GM23338 (cell line): ENCODE measurements at regions not wholly inside any gene's neighbourhood (a gene's known extent, or its start where the extent isn't known, plus 50 kb on each side); places are given as distances from the start of the nearest gene placed in this dataset.
A peak's percentile ranks its signal among the peaks of the same experiment; 100 is the strongest.

Experiments used
- ATAC-seq: fragments of 200-7000 bp; cut with Tn5 transposase; 3 replicates; pipeline ENCODE4 v1.9.1; 2020
- DNase-seq: peaks from one replicate; pipeline ENCODE4 v3.0.0-alpha.2; 2015; ENCODE audit warnings: low spot score
- H2AFZ ChIP-seq: fragments of 200-600 bp; sonication (generic); 2 replicates; pipeline ENCODE4 v1.8.0; 2016; ENCODE audit warnings: antibody characterized with exemption, mild to moderate bottlenecking, moderate library complexity
- H3F3A ChIP-seq: fragments of 200-600 bp; sonication (generic); replicated peaks from 2 replicates; pipeline ENCODE4 v1.8.0; 2017; ENCODE audit warnings: antibody characterized with exemption, mixed run types, low read depth
- H3K27ac ChIP-seq: fragments of 200-600 bp; sonication (generic); 2 replicates; pipeline ENCODE4 v1.6.1; 2016; ENCODE audit warnings: low read depth
- H3K27me3 ChIP-seq: fragments of 200-600 bp; sonication (generic); 2 replicates; pipeline ENCODE4 v1.8.0; 2016; ENCODE audit warnings: mild to moderate bottlenecking, mixed run types, moderate library complexity; ENCODE audit not compliant: insufficient read depth
- H3K36me3 ChIP-seq: fragments of 200-600 bp; sonication (generic); 2 replicates; pipeline ENCODE4 v1.8.0; 2016; ENCODE audit warnings: mild to moderate bottlenecking; ENCODE audit not compliant: insufficient read depth
- H3K4me1 ChIP-seq: fragments of 200-600 bp; sonication (generic); 2 replicates; pipeline ENCODE4 v1.8.0; 2016; ENCODE audit warnings: mild to moderate bottlenecking, moderate library complexity; ENCODE audit not compliant: insufficient read depth
- H3K4me2 ChIP-seq: fragments of 200-600 bp; sonication (generic); 2 replicates; pipeline ENCODE4 v1.7.1; 2017; ENCODE audit warnings: mixed run types
- H3K4me3 ChIP-seq: fragments of 200-600 bp; sonication (generic); 2 replicates; pipeline ENCODE4 v1.6.1; 2016; ENCODE audit warnings: mixed run types
- H3K79me2 ChIP-seq: fragments of 200-600 bp; sonication (generic); replicated peaks from 2 replicates; pipeline ENCODE4 v1.8.0; 2017; ENCODE audit warnings: mild to moderate bottlenecking; ENCODE audit not compliant: insufficient read depth
- H3K9me2 ChIP-seq: fragments of 200-600 bp; sonication (generic); 2 replicates; pipeline ENCODE4 v1.8.0; 2017; ENCODE audit not compliant: insufficient read depth
- H4K20me1 ChIP-seq: fragments of 200-600 bp; sonication (generic); replicated peaks from 2 replicates; pipeline ENCODE4 v1.8.0; 2017; ENCODE audit warnings: mild to moderate bottlenecking; ENCODE audit not compliant: insufficient read depth
- H3K27ac Mint-ChIP-seq: 2 replicates; pipeline ENCODE4 v1.8.0; 2020; ENCODE audit warnings: inconsistent platforms, mild to moderate bottlenecking, moderate library complexity, mixed read lengths
- H3K27me3 Mint-ChIP-seq: 3 replicates; pipeline ENCODE4 v1.8.0; 2022; ENCODE audit warnings: low read depth, mild to moderate bottlenecking, moderate library complexity, mixed read lengths, inconsistent platforms; ENCODE audit not compliant: insufficient read depth, poor library complexity
- H3K36me3 Mint-ChIP-seq: 3 replicates; pipeline ENCODE4 v1.8.0; 2021; ENCODE audit warnings: low read depth, mild to moderate bottlenecking, inconsistent platforms, moderate library complexity, mixed read lengths
- H3K4me1 Mint-ChIP-seq: 3 replicates; pipeline ENCODE4 v1.8.0; 2020; ENCODE audit warnings: mild to moderate bottlenecking, inconsistent platforms, mixed read lengths
- H3K4me3 Mint-ChIP-seq: 3 replicates; pipeline ENCODE4 v1.8.0; 2021; ENCODE audit warnings: moderate library complexity, mild to moderate bottlenecking, inconsistent platforms, mixed read lengths
- H3K9me3 Mint-ChIP-seq: 3 replicates; pipeline ENCODE4 v1.8.0; 2020; ENCODE audit warnings: moderate library complexity, mild to moderate bottlenecking, inconsistent platforms, mixed read lengths
- CREB1 ChIP-seq: fragments of 250-450 bp; sonication (Bioruptor Pico); IDR thresholded peaks from 2 replicates; pipeline ENCODE4 v1.5.0; 2020; ENCODE audit warnings: low read depth, mild to moderate bottlenecking, moderate library complexity
- JUNB ChIP-seq: IDR thresholded peaks from one replicate; pipeline ENCODE4 v1.6.1; 2016; ENCODE audit warnings: antibody characterized with exemption; ENCODE audit not compliant: unreplicated experiment
- NANOG ChIP-seq: IDR thresholded peaks from 2 replicates; pipeline ENCODE4 v1.6.1; 2016; ENCODE audit warnings: antibody characterized with exemption, borderline replicate concordance
- POLR2AphosphoS5 ChIP-seq: IDR thresholded peaks from 2 replicates; pipeline ENCODE4 v1.6.1; 2016; ENCODE audit warnings: antibody characterized with exemption, low read depth
- TF ChIP-seq, protein P1 (sequence below): fragments of 250-450 bp; sonication (Bioruptor Pico); IDR thresholded peaks from 2 replicates; pipeline ENCODE4 v1.5.0; 2020; ENCODE audit warnings: mild to moderate bottlenecking, moderate library complexity
- TF ChIP-seq, protein P2 (sequence below): IDR thresholded peaks from 2 replicates; pipeline ENCODE4 v1.6.1; 2016; ENCODE audit warnings: antibody characterized with exemption

DNA sequence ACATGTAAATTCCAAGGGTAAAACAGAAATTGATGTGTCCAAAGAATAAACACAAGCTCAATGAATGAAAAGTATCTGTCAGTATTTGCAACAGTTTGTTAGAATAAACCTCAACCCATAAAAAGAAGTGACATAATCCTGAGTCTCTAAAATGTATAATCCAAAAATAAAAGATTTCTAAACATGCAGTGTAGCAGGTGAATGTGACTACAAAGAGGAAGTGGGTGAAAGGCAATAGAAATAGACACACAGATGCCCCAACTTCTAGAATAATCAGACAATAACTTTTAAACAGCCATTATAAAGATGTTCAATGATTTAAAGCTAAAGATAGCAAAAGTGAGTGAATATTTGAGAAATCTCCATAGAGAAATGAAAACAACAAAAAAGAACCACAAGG, 1009.2 kb upstream of the GJE1 start (continued):
- TF ChIP-seq, protein P1, sequence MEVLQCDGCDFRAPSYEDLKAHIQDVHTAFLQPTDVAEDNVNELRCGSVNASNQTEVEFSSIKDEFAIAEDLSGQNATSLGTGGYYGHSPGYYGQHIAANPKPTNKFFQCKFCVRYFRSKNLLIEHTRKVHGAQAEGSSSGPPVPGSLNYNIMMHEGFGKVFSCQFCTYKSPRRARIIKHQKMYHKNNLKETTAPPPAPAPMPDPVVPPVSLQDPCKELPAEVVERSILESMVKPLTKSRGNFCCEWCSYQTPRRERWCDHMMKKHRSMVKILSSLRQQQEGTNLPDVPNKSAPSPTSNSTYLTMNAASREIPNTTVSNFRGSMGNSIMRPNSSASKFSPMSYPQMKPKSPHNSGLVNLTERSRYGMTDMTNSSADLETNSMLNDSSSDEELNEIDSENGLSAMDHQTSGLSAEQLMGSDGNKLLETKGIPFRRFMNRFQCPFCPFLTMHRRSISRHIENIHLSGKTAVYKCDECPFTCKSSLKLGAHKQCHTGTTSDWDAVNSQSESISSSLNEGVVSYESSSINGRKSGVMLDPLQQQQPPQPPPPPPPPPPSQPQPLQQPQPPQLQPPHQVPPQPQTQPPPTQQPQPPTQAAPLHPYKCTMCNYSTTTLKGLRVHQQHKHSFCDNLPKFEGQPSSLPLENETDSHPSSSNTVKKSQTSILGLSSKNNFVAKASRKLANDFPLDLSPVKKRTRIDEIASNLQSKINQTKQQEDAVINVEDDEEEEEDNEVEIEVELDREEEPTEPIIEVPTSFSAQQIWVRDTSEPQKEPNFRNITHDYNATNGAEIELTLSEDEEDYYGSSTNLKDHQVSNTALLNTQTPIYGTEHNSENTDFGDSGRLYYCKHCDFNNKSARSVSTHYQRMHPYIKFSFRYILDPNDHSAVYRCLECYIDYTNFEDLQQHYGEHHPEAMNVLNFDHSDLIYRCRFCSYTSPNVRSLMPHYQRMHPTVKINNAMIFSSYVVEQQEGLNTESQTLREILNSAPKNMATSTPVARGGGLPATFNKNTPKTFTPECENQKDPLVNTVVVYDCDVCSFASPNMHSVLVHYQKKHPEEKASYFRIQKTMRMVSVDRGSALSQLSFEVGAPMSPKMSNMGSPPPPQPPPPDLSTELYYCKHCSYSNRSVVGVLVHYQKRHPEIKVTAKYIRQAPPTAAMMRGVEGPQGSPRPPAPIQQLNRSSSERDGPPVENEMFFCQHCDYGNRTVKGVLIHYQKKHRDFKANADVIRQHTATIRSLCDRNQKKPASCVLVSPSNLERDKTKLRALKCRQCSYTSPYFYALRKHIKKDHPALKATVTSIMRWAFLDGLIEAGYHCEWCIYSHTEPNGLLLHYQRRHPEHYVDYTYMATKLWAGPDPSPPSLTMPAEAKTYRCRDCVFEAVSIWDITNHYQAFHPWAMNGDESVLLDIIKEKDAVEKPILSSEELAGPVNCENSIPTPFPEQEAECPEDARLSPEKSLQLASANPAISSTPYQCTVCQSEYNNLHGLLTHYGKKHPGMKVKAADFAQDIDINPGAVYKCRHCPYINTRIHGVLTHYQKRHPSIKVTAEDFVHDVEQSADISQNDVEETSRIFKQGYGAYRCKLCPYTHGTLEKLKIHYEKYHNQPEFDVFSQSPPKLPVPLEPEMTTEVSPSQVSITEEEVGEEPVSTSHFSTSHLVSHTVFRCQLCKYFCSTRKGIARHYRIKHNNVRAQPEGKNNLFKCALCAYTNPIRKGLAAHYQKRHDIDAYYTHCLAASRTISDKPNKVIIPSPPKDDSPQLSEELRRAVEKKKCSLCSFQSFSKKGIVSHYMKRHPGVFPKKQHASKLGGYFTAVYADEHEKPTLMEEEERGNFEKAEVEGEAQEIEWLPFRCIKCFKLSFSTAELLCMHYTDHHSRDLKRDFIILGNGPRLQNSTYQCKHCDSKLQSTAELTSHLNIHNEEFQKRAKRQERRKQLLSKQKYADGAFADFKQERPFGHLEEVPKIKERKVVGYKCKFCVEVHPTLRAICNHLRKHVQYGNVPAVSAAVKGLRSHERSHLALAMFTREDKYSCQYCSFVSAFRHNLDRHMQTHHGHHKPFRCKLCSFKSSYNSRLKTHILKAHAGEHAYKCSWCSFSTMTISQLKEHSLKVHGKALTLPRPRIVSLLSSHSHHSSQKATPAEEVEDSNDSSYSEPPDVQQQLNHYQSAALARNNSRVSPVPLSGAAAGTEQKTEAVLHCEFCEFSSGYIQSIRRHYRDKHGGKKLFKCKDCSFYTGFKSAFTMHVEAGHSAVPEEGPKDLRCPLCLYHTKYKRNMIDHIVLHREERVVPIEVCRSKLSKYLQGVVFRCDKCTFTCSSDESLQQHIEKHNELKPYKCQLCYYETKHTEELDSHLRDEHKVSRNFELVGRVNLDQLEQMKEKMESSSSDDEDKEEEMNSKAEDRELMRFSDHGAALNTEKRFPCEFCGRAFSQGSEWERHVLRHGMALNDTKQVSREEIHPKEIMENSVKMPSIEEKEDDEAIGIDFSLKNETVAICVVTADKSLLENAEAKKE: no peak
- TF ChIP-seq CREB1 (CRISPR knock-in tag) (no peak), NANOG (no peak)

DNA sequence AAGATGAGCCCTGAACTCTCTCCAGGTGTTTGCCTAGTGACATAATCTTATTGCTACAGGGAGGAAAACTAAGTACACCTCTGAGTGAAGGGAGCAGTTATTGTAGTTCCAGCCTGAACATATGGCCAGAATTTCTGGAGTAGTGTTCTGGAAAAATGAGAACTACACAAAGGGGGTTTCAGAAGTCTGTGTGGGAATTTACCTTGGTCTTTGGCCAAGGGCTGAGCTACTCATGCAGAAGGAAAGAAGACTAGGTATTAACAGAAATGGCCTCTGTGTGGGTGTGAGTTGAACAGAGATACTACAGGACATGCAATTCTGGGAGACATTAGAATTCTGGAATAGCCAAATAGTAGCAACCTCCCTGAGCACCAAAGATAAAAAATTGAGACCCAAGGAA, 1009.7 kb upstream of the GJE1 start:
- Histone ChIP-seq H3F3A (no peaks in the 10 kb centered on the region), H3K9me2 (0 out of 2 replicates have a peak, but pooled peaks cover 7% of the 10 kb centered on the region), H3K27me3 (no peaks in the 10 kb centered on the region), H3K4me1 (no peaks in the 10 kb centered on the region), H3K4me2 (no peak overlapping the region), H4K20me1 (no peaks in the 10 kb centered on the region), H3K4me3 (no peak overlapping the region), H3K36me3 (no peaks in the 10 kb centered on the region), H2AFZ (0 out of 2 replicates have a peak overlapping the region, but pooled peaks have one; percentile 8), H3K79me2 (no peaks in the 10 kb centered on the region), H3K27ac (no peak overlapping the region)
- no peak overlapping the region for H3K4me3 Mint-ChIP-seq
- ATAC-seq: no peak
- peaks cover 2% of the 10 kb centered on the region for H3K27me3 Mint-ChIP-seq
- H3K27ac Mint-ChIP-seq: no peak overlapping the region
- peaks cover 11% of the 10 kb centered on the region; the same call in 1 of the 3 replicates for H3K36me3 Mint-ChIP-seq
- DNase-seq: no peak
- H3K4me1 Mint-ChIP-seq: no peaks in the 10 kb centered on the region
- H3K9me3 Mint-ChIP-seq: no peaks in the 10 kb centered on the region; the same call in 2 of the 3 replicates
- TF ChIP-seq, protein P1: no peak
- TF ChIP-seq, protein P2, sequence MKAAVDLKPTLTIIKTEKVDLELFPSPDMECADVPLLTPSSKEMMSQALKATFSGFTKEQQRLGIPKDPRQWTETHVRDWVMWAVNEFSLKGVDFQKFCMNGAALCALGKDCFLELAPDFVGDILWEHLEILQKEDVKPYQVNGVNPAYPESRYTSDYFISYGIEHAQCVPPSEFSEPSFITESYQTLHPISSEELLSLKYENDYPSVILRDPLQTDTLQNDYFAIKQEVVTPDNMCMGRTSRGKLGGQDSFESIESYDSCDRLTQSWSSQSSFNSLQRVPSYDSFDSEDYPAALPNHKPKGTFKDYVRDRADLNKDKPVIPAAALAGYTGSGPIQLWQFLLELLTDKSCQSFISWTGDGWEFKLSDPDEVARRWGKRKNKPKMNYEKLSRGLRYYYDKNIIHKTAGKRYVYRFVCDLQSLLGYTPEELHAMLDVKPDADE: no peak
- TF ChIP-seq JUNB (no peak), POLR2AphosphoS5 (no peak)
